PC-3 (cell line): ENCODE measurements at regions not wholly inside any gene's neighbourhood (a gene's known extent, or its start where the extent isn't known, plus 50 kb on each side); places are given as distances from the start of the nearest gene placed in this dataset.
A peak's percentile ranks its signal among the peaks of the same experiment; 100 is the strongest.

ENCODE experiments used
- ATAC-seq: fragments of 200-7000 bp; cut with Tn5 transposase; 2 replicates; pipeline ENCODE4 v1.9.1; 2020; ENCODE audit warnings: mild to moderate bottlenecking, moderate library complexity
- BruUV-seq: library from RNA; stranded (reverse); fragments of 400-500 nt; replicated peaks from 2 replicates; lab custom pipeline; 2021; lab: Mats Ljungman, UMichigan
- CTCF ChIA-PET: fragments of 300-600 bp; sonication (Branson Sonifier 250); formaldehyde crosslinking; loops from one replicate; lab custom pipeline; 2022; ENCODE audit warnings: antibody characterized with exemption; lab: Charles Lee
- POLR2A ChIA-PET: fragments of 300-600 bp; sonication (Branson Sonifier 250); formaldehyde crosslinking; loops from one replicate; lab custom pipeline; 2022; ENCODE audit warnings: antibody characterized with exemption; ENCODE audit not compliant: unreplicated experiment; lab: Charles Lee
- DNase-seq: peaks from one replicate; pipeline ENCODE4 v3.0.0-alpha.2; 2015
- H2AFZ ChIP-seq: fragments of 300-600 bp; sonication (generic); 2 replicates; pipeline ENCODE4 v1.6.0; 2016; ENCODE audit warnings: antibody characterized with exemption, low read length
- H3F3A ChIP-seq: fragments of 300-600 bp; sonication (generic); one replicate; pipeline ENCODE4 v1.6.0; 2017; ENCODE audit warnings: antibody characterized with exemption, low read length, control low read depth, mild to moderate bottlenecking; ENCODE audit not compliant: unreplicated experiment
- H3K27ac ChIP-seq: fragments of 300-600 bp; sonication (generic); 2 replicates; pipeline ENCODE4 v1.5.1; 2016; ENCODE audit warnings: mild to moderate bottlenecking, low read length
- H3K27me3 ChIP-seq: fragments of 300-600 bp; sonication (generic); 2 replicates; pipeline ENCODE4 v1.6.1; 2016; ENCODE audit warnings: low read length, mixed read lengths
- H3K36me3 ChIP-seq: fragments of 300-600 bp; sonication (generic); 2 replicates; pipeline ENCODE4 v1.6.1; 2016; ENCODE audit warnings: low read depth, mixed run types, low read length, mixed read lengths
- H3K4me1 ChIP-seq: fragments of 300-600 bp; sonication (generic); 2 replicates; pipeline ENCODE4 v1.5.1; 2016; ENCODE audit warnings: low read length; ENCODE audit not compliant: insufficient read depth
- H3K4me2 ChIP-seq: fragments of 300-600 bp; sonication (generic); 2 replicates; pipeline ENCODE4 v1.6.0; 2016; ENCODE audit warnings: low read length
- H3K4me3 ChIP-seq: fragments of 300-600 bp; sonication (generic); 2 replicates; pipeline ENCODE4 v1.5.1; 2016; ENCODE audit warnings: mild to moderate bottlenecking, low read length, mixed read lengths
- H3K79me2 ChIP-seq: fragments of 300-600 bp; sonication (generic); 2 replicates; pipeline ENCODE4 v1.6.1; 2017; ENCODE audit warnings: low read length, mixed read lengths
- H3K9ac ChIP-seq: fragments of 300-600 bp; sonication (generic); 2 replicates; pipeline ENCODE4 v1.6.0; 2016; ENCODE audit warnings: mild to moderate bottlenecking, low read length
- H3K9me2 ChIP-seq: fragments of 300-600 bp; sonication (generic); replicated peaks from 2 replicates; pipeline ENCODE4 v1.6.1; 2016; ENCODE audit warnings: mixed run types, low read length, mixed read lengths
- H3K9me3 ChIP-seq: fragments of 300-600 bp; sonication (generic); 2 replicates; pipeline ENCODE4 v1.6.1; 2016; ENCODE audit warnings: low read length, mixed read lengths
- H4K20me1 ChIP-seq: fragments of 300-600 bp; sonication (generic); 2 replicates; pipeline ENCODE4 v1.6.1; 2016; ENCODE audit warnings: low read length, mixed read lengths
- EZH2 ChIP-seq: fragments of 300-600 bp; sonication (generic); IDR thresholded peaks from one replicate; pipeline ENCODE4 v1.6.1; 2017; ENCODE audit warnings: antibody characterized with exemption, mild to moderate bottlenecking, low read length; ENCODE audit not compliant: unreplicated experiment
- EZH2phosphoT487 ChIP-seq: fragments of 300-600 bp; sonication (generic); IDR thresholded peaks from 2 replicates; pipeline ENCODE4 v1.6.1; 2018; ENCODE audit warnings: mild to moderate bottlenecking, antibody characterized with exemption, low read length, borderline replicate concordance
- intact Hi-C: fragments of 100-400 bp; cut with micrococcal nuclease; formaldehyde crosslinking; loops from 2 replicates; pipeline ENCODE4 v1.9.0; 2023
- TF ChIP-seq, protein P1 (sequence below): fragments of 300-600 bp; sonication (generic); conservative IDR thresholded peaks from 2 replicates; pipeline ENCODE4 v1.5.1; 2017; ENCODE audit warnings: antibody characterized with exemption, low read depth, mild to moderate bottlenecking, low read length

DNA sequence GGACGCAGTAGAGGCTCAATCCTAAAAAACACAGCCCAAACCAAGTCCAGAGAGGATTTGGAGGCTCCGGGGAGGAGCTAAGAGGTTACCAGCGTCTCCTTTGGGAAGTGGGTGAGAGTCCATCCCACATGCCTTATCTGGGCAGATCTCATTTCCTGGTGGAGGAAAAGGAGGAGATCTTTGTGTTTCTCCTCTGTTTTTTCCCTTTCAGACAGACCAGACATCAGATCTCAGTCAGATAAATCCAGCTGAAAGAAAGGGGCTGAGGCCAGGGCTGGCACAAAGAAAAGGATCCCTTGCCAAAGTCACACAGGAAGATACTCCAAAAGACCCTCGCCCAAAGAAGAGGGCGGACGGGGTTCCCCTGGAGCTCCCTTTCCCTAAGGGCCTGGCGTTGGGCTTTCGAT is 58.3 kb upstream of the COMTD1 start:
- ATAC-seq (no peak), DNase-seq (peak; percentile 57)
- no peaks in the 10 kb centered on the region for H3K79me2 ChIP-seq
- peak overlapping the region; percentile 78 for H3K4me2 ChIP-seq
- H4K20me1 ChIP-seq: no peaks in the 10 kb centered on the region
- H3K4me1 ChIP-seq: peaks cover 19% of the 10 kb centered on the region
- H3K27ac ChIP-seq: peak overlapping the region; percentile 0; the same call in 1 of the 2 replicates
- TF ChIP-seq, protein P1, sequence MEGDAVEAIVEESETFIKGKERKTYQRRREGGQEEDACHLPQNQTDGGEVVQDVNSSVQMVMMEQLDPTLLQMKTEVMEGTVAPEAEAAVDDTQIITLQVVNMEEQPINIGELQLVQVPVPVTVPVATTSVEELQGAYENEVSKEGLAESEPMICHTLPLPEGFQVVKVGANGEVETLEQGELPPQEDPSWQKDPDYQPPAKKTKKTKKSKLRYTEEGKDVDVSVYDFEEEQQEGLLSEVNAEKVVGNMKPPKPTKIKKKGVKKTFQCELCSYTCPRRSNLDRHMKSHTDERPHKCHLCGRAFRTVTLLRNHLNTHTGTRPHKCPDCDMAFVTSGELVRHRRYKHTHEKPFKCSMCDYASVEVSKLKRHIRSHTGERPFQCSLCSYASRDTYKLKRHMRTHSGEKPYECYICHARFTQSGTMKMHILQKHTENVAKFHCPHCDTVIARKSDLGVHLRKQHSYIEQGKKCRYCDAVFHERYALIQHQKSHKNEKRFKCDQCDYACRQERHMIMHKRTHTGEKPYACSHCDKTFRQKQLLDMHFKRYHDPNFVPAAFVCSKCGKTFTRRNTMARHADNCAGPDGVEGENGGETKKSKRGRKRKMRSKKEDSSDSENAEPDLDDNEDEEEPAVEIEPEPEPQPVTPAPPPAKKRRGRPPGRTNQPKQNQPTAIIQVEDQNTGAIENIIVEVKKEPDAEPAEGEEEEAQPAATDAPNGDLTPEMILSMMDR: no peak
- TF ChIP-seq EZH2phosphoT487: no peak
- TF ChIP-seq EZH2: no peak
- no TSS peak for BruUV-seq
- peak overlapping the region; percentile 66; the same call in 1 of the 2 replicates for H3K4me3 ChIP-seq
- no peaks in the 10 kb centered on the region for H3F3A ChIP-seq
- intact Hi-C loops: loop anchor here (10.0 kb wide), 1 partner anchor 741 kb away; no protein-coding TSS in a partner anchor
- H3K9ac ChIP-seq: 0 out of 2 replicates have a peak overlapping the region, but pooled peaks have one; percentile 50
- peak overlapping the region; percentile 79 for H2AFZ ChIP-seq
- no peaks in the 10 kb centered on the region for H3K9me3 ChIP-seq
- no peaks in the 10 kb centered on the region for H3K36me3 ChIP-seq
- H3K9me2 ChIP-seq: no peaks in the 10 kb centered on the region
- ChIA-PET POLR2A (interaction anchor here (0.5 kb wide), 1 partner anchor 733 kb away, joined by 3 read pairs; no protein-coding TSS in a partner anchor), CTCF (interaction anchor here (2.7 kb wide), 1 partner anchor 58 kb away, joined by 10 read pairs; the partner anchor contains the start of gene COMTD1)
- peaks cover 2% of the 10 kb centered on the region; the same call in 1 of the 2 replicates for H3K27me3 ChIP-seq

DNA sequence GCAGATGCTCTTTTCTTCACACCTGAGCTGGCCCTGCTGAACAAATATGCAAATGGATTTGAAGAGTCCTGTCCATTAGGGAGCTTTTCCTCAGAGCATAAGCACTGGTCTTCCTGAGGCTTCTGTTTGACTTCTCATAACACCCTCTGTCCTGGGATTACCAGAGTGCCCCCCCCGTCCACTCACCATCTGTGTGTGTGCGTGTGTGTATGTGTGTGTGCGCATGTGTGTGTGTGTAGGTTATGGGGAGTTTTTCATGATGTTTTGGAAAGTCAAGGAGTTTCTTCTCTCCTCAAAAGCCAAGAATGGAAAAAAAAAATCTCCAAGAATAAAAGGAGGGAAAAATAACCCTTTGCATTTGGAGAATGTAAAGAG is 57.7 kb upstream of the COMTD1 start:
- Histone ChIP-seq H3K79me2 (no peaks in the 10 kb centered on the region), H3K27ac (no peak overlapping the region), H4K20me1 (no peaks in the 10 kb centered on the region), H3K4me3 (no peak overlapping the region), H3K9me3 (no peaks in the 10 kb centered on the region), H2AFZ (no peak overlapping the region), H3K4me2 (no peak overlapping the region), H3K36me3 (no peaks in the 10 kb centered on the region), H3K27me3 (peaks cover 4% of the 10 kb centered on the region; the same call in 1 of the 2 replicates), H3K9me2 (no peaks in the 10 kb centered on the region), H3K9ac (no peak overlapping the region), H3F3A (no peaks in the 10 kb centered on the region), H3K4me1 (peaks cover 19% of the 10 kb centered on the region)
- POLR2A ChIA-PET: interaction anchor here (0.5 kb wide), 1 partner anchor 733 kb away, joined by 3 read pairs; no protein-coding TSS in a partner anchor
- CTCF ChIA-PET: interaction anchor here (2.7 kb wide), 1 partner anchor 58 kb away, joined by 10 read pairs; the partner anchor contains the start of gene COMTD1
- ATAC-seq: no peak
- DNase-seq: no peak
- TF ChIP-seq EZH2: no peak
- TF ChIP-seq, protein P1: no peak
- TF ChIP-seq EZH2phosphoT487: no peak
- intact Hi-C loops: loop anchor here (10.0 kb wide), 1 partner anchor 741 kb away; no protein-coding TSS in a partner anchor
- no TSS peak for BruUV-seq
